Stimulated activated CD4-positive, alpha-beta T cell treated with anti-CD3 and anti-CD28 coated beads, TNF-alpha, amount 100 ng/mL, for 1 hour (primary cell): ENCODE measurements at regions not wholly inside any gene's neighbourhood (a gene's known extent, or its start where the extent isn't known, plus 50 kb on each side); places are given as distances from the start of the nearest gene placed in this dataset.
"Not testable (repeated sequence)": the region's sequence is repeated elsewhere in the genome, so short reads cannot be mapped to it uniquely, and the experiment has no call there.

Experiments used
- DNase-seq, 3 donors: peaks; one replicate each; pipeline ENCODE4 v3.0.0-alpha.2; 2020; ENCODE audit warnings: low read depth in 3 of 3, low spot score in 1 of 3

- DNase-seq = no peak
These were observed 327.8 kb upstream of the TBX18 start for GRCh38 chr6:85092226-85092625.

- no peak for DNase-seq
These were observed 324.9 kb upstream of the TBX18 start for GRCh38 chr6:85089255-85089654.

GRCh38 chr6:85085875-85086274 is 321.5 kb upstream of the TBX18 start:
- DNase-seq = no peak

- DNase-seq = no peak
These were observed 316.7 kb upstream of the TBX18 start for GRCh38 chr6:85081102-85081501.

GRCh38 chr6:85079761-85080160 is 315.4 kb upstream of the TBX18 start:
- no peak for DNase-seq

- DNase-seq = no peak
These were observed 313.7 kb upstream of the TBX18 start for GRCh38 chr6:85078058-85078457.

- DNase-seq = no peak
These were observed 312.7 kb upstream of the TBX18 start for GRCh38 chr6:85077098-85077497.

GRCh38 chr6:85071845-85072244 is 307.4 kb upstream of the TBX18 start:
- DNase-seq = not testable (repeated sequence)

GRCh38 chr6:85069577-85069976 is 305.2 kb upstream of the TBX18 start:
- no peak for DNase-seq

GRCh38 chr6:85068221-85068620 is 303.8 kb upstream of the TBX18 start:
- no peak for DNase-seq

- DNase-seq = no peak
These were observed 301.9 kb upstream of the TBX18 start for GRCh38 chr6:85066266-85066665.

- no peak for DNase-seq
These were observed 301.4 kb upstream of the TBX18 start for GRCh38 chr6:85065831-85066230.

- DNase-seq = no peak
These were observed 299.2 kb upstream of the TBX18 start for GRCh38 chr6:85063611-85064010.

GRCh38 chr6:85062884-85063283 is 298.5 kb upstream of the TBX18 start:
- no peak for DNase-seq

- DNase-seq = no peak
These were observed 294.4 kb upstream of the TBX18 start for GRCh38 chr6:85058806-85059205.

- no peak for DNase-seq
These were observed 285.8 kb upstream of the TBX18 start for GRCh38 chr6:85050149-85050548.

GRCh38 chr6:85049282-85049681 is 284.9 kb upstream of the TBX18 start:
- no peak for DNase-seq

- DNase-seq = no peak
These were observed 283.4 kb upstream of the TBX18 start for GRCh38 chr6:85047818-85048217.

- not testable (repeated sequence) for DNase-seq
These were observed 281.4 kb upstream of the TBX18 start for GRCh38 chr6:85045767-85046166.

- DNase-seq = no peak
These were observed 280.0 kb upstream of the TBX18 start for GRCh38 chr6:85044361-85044760.

- no peak for DNase-seq
These were observed 277.0 kb upstream of the TBX18 start for GRCh38 chr6:85041376-85041775.

GRCh38 chr6:85037221-85037620 is 272.8 kb upstream of the TBX18 start:
- no peak for DNase-seq

GRCh38 chr6:85035766-85036165 is 271.4 kb upstream of the TBX18 start:
- no peak for DNase-seq

- no peak for DNase-seq
These were observed 269.1 kb upstream of the TBX18 start for GRCh38 chr6:85033547-85033946.
